ENCODE measurements at regions not wholly inside any gene's neighbourhood (a gene's known extent, or its start where the extent isn't known, plus 50 kb on each side); places are given as distances from the start of the nearest gene placed in this dataset.

GRCh38 chr1:238242181-238242580, 351.5 kb upstream of the ZP4 start:
- DNase-seq: no peak

- DNase-seq: no peak
Measured at GRCh38 chr1:238241607-238242006, 350.9 kb upstream of the ZP4 start.

GRCh38 chr1:238239343-238239742, 348.6 kb upstream of the ZP4 start:
- DNase-seq: no peak

GRCh38 chr1:238233966-238234365, 343.2 kb upstream of the ZP4 start:
- DNase-seq: no peak

GRCh38 chr1:238232084-238232710, 341.5 kb upstream of the ZP4 start:
- no peak for DNase-seq

- DNase-seq: no peak
Measured at GRCh38 chr1:238226810-238227209, 336.1 kb upstream of the ZP4 start.

GRCh38 chr1:238223076-238223640, 332.4 kb upstream of the ZP4 start:
- no peak for DNase-seq

GRCh38 chr1:238221738-238222137, 331.0 kb upstream of the ZP4 start:
- no peak for DNase-seq

GRCh38 chr1:238214449-238214848, 323.7 kb upstream of the ZP4 start:
- DNase-seq: no peak

GRCh38 chr1:238205045-238205662, 314.4 kb upstream of the ZP4 start:
- DNase-seq: no peak

- no peak for DNase-seq
Measured at GRCh38 chr1:238201992-238202391, 311.3 kb upstream of the ZP4 start.

GRCh38 chr1:238199325-238199724, 308.6 kb upstream of the ZP4 start:
- no peak for DNase-seq

- no peak for DNase-seq
Measured at GRCh38 chr1:238196516-238196915, 305.8 kb upstream of the ZP4 start.

- no peak for DNase-seq
Measured at GRCh38 chr1:238191170-238191569, 300.4 kb upstream of the ZP4 start.

GRCh38 chr1:238187575-238187949, 296.8 kb upstream of the ZP4 start:
- no peak for DNase-seq

- DNase-seq: no peak
Measured at GRCh38 chr1:238186887-238187574, 296.3 kb upstream of the ZP4 start.

- no peak for DNase-seq
Measured at GRCh38 chr1:238177960-238178645, 287.4 kb upstream of the ZP4 start.

GRCh38 chr1:238177351-238177750, 286.6 kb upstream of the ZP4 start:
- no peak for DNase-seq

GRCh38 chr1:238176441-238176840, 285.7 kb upstream of the ZP4 start:
- no peak for DNase-seq

GRCh38 chr1:238171985-238172384, 281.3 kb upstream of the ZP4 start:
- no peak for DNase-seq

GRCh38 chr1:238161955-238162354, 271.2 kb upstream of the ZP4 start:
- no peak for DNase-seq

- DNase-seq: no peak
Measured at GRCh38 chr1:238153939-238154338, 263.2 kb upstream of the ZP4 start.

- no peak for DNase-seq
Measured at GRCh38 chr1:238153253-238153652, 262.5 kb upstream of the ZP4 start.

- DNase-seq: no peak
Measured at GRCh38 chr1:238152119-238152518, 261.4 kb upstream of the ZP4 start.
